ENCODE measurements at regions not wholly inside any gene's neighbourhood (a gene's known extent, or its start where the extent isn't known, plus 50 kb on each side); places are given as distances from the start of the nearest gene placed in this dataset.

GRCh38 chr7:83856094-83856493 is 207.2 kb upstream of the SEMA3E start:
- TF ChIP-seq EP300 (IDR thresholded peaks at IDR 0.05; ENCODE audit: low read depth in 2 of 2, low read length in 2 of 2) (no peak), EP300 (CRISPR knock-in tag; IDR thresholded peaks at IDR 0.05; ENCODE audit: borderline replicate concordance) (no peak), SNAPC5 (CRISPR knock-in tag; IDR thresholded peaks at IDR 0.05; ENCODE audit: borderline replicate concordance) (no peak), CTCF (CRISPR knock-in tag; IDR thresholded peaks at IDR 0.05) (no peak), NFKB2 (CRISPR knock-in tag; IDR thresholded peaks at IDR 0.05; ENCODE audit: borderline replicate concordance) (no peak), ZNF766 (CRISPR knock-in tag; IDR thresholded peaks at IDR 0.05; ENCODE audit: borderline replicate concordance) (no peak), ATF3 (CRISPR knock-in tag; IDR thresholded peaks at IDR 0.05) (no peak), FOXK2 (IDR thresholded peaks at IDR 0.05) (no peak), TBP (CRISPR knock-in tag; IDR thresholded peaks at IDR 0.05) (no peak), ZNF235 (CRISPR knock-in tag; IDR thresholded peaks at IDR 0.05; ENCODE audit: borderline replicate concordance) (no peak), POLR2A (IDR thresholded peaks at IDR 0.05; ENCODE audit: insufficient read depth in 1 of 2, low read depth in 2 of 2, low read length in 2 of 2) (no peak), RNF219 (CRISPR knock-in tag; IDR thresholded peaks at IDR 0.05) (no peak), TAF1 (CRISPR knock-in tag; IDR thresholded peaks at IDR 0.05) (no peak), CAMTA2 (CRISPR knock-in tag; IDR thresholded peaks at IDR 0.05; ENCODE audit: borderline replicate concordance) (no peak)

All from HepG2 (cell line).